Gastrocnemius medialis (tissue), 4 donors: ENCODE measurements at regions not wholly inside any gene's neighbourhood (a gene's known extent, or its start where the extent isn't known, plus 50 kb on each side); places are given as distances from the start of the nearest gene placed in this dataset.

Experiments
- ATAC-seq, 2 donors: fragments of 150-250 bp; one replicate each; pipeline ENCODE4 v1.9.1; 2016
- DNase-seq, 2 donors: peaks; one replicate each; pipeline ENCODE4 v3.0.0-alpha.2; 2019
- H3K27ac ChIP-seq, 4 donors: fragments of 200-600 bp; sonication (generic); 1 replicate in 1 of 4; 2 replicates in 3 of 4; pipeline ENCODE4 v1.5.1; 2016 to 2018; ENCODE audit warnings: mild to moderate bottlenecking in 2 of 4, moderate library complexity in 1 of 4
- H3K27me3 ChIP-seq, 3 donors: fragments of 200-600 bp; sonication (generic) in 2 of 3; 1 replicate in 1 of 3; 2 replicates in 2 of 3; pipeline versions ENCODE4 v1.5.1 to v1.6.0; 2016 to 2019; ENCODE audit warnings: mild to moderate bottlenecking in 1 of 3, moderate library complexity in 1 of 3
- H3K36me3 ChIP-seq, 2 donors: fragments of 200-600 bp; sonication (generic) in 1 of 2; one replicate each; pipeline ENCODE4 v1.5.1; 2017 to 2018
- H3K4me1 ChIP-seq, 2 donors: fragments of 200-600 bp; sonication (generic) in 1 of 2; one replicate each; pipeline ENCODE4 v1.5.1; 2016 to 2017; ENCODE audit warnings: mild to moderate bottlenecking in 2 of 2
- H3K4me3 ChIP-seq, 4 donors: fragments of 200-600 bp; sonication (generic) in 3 of 4; 1 replicate in 1 of 4; 2 replicates in 3 of 4; pipeline ENCODE4 v1.5.1; 2016 to 2019; ENCODE audit warnings: mild to moderate bottlenecking in 2 of 4
- H3K9me3 ChIP-seq, 3 donors: fragments of 200-600 bp; sonication (generic) in 2 of 3; 1 replicate in 1 of 3; 2 replicates in 2 of 3; pipeline ENCODE4 v1.5.1; 2016 to 2019
- POLR2A ChIP-seq, 2 donors: fragments of 450-650 bp; IDR thresholded peaks; one replicate each; pipeline ENCODE4 v1.6.1; 2017; ENCODE audit warnings: antibody characterized with exemption in 2 of 2, mild to moderate bottlenecking in 2 of 2, moderate library complexity in 2 of 2
- in situ Hi-C, 4 donors: fragments of 200-750 bp; cut with MboI; loops; one replicate each; pipeline versions ENCODE4 v1.15.0 to v1.8.0; 2017; ENCODE audit warnings: low sequenced_read_pairs in 4 of 4
- intact Hi-C: fragments of 100-400 bp; cut with DNase I; formaldehyde crosslinking; loops from one replicate; pipeline ENCODE4 v1.15.1; 2023; ENCODE audit warnings: low total_unique reads
- TF ChIP-seq, protein P1 (sequence below), 5 experiments: fragments of 450-650 bp in 3 of 5; fragments of 200-600 bp in 2 of 5; sonication (generic) in 2 of 5; IDR thresholded peaks in 4 of 5; conservative IDR thresholded peaks in 1 of 5; 1 replicate in 4 of 5; 2 replicates in 1 of 5; pipeline ENCODE4 v1.5.1; 2016 to 2019; ENCODE audit warnings: antibody characterized with exemption in 5 of 5, mild to moderate bottlenecking in 3 of 5, moderate library complexity in 3 of 5

DNA sequence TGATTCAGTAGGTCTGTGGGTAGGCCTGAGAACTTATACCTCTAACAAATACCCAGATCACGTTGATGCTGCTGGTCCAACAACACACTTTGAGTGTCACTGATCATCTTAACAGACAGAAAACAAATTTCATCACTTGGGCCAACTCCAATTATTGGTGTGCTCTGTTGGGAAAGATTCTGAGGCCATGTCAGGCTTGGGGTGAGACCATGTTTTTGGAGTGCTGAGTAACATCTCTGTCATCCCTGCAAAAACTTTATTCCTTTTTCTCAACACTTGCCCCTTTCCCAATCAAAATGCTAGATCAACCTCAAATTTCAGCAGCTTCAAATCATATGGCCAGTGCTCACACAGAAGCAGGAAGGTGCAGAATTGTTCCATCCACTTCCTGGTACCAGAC is 108.8 kb upstream of the TENT5A start:
- TF ChIP-seq, protein P1, sequence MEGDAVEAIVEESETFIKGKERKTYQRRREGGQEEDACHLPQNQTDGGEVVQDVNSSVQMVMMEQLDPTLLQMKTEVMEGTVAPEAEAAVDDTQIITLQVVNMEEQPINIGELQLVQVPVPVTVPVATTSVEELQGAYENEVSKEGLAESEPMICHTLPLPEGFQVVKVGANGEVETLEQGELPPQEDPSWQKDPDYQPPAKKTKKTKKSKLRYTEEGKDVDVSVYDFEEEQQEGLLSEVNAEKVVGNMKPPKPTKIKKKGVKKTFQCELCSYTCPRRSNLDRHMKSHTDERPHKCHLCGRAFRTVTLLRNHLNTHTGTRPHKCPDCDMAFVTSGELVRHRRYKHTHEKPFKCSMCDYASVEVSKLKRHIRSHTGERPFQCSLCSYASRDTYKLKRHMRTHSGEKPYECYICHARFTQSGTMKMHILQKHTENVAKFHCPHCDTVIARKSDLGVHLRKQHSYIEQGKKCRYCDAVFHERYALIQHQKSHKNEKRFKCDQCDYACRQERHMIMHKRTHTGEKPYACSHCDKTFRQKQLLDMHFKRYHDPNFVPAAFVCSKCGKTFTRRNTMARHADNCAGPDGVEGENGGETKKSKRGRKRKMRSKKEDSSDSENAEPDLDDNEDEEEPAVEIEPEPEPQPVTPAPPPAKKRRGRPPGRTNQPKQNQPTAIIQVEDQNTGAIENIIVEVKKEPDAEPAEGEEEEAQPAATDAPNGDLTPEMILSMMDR (IDR thresholded peaks at IDR 0.05 in 4 of 5, conservative IDR thresholded peaks at IDR 0.05 in 1 of 5): no peak
- no peak for TF ChIP-seq POLR2A (IDR thresholded peaks at IDR 0.05)
- Histone ChIP-seq H3K27ac (no peak overlapping the region), H3K4me3 (no peak overlapping the region), H3K9me3 (no peaks in the 10 kb centered on the region), H3K36me3 (no peaks in the 10 kb centered on the region), H3K27me3 (no peaks in the 10 kb centered on the region), H3K4me1 (no peaks in the 10 kb centered on the region)
- DNase-seq (no peak), ATAC-seq (no peak)
- in situ Hi-C loops (no loop called here), intact Hi-C loops (no loop called here)

DNA sequence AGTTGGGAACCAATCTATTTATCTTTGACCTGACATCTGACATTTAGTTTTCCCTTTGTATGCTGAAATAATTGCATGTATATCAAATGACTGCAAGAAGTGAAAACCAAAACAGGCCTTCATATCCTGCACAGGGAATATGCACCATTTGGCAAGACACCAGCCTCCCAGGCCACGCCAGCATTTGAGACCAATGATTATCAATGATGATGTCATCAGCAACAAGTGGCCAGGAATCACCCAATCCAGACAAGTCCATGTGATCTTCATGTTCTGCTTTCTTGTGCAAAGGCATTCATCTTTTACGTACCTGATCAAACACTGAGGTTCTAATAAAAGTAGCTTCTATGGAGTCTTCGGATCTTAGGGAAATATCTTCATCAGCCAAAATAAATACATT is 107.4 kb upstream of the TENT5A start:
- no peak overlapping the region for H3K27ac ChIP-seq
- no peak for ATAC-seq
- no peaks in the 10 kb centered on the region for H3K4me1 ChIP-seq
- H3K27me3 ChIP-seq: no peaks in the 10 kb centered on the region
- no peaks in the 10 kb centered on the region for H3K36me3 ChIP-seq
- H3K9me3 ChIP-seq: no peaks in the 10 kb centered on the region
- in situ Hi-C loops (no loop called here), intact Hi-C loops (no loop called here)
- no peak for DNase-seq
- TF ChIP-seq, protein P1 (IDR thresholded peaks at IDR 0.05 in 4 of 5, conservative IDR thresholded peaks at IDR 0.05 in 1 of 5): no peak
- TF ChIP-seq POLR2A (IDR thresholded peaks at IDR 0.05): no peak
- no peak overlapping the region for H3K4me3 ChIP-seq

DNA sequence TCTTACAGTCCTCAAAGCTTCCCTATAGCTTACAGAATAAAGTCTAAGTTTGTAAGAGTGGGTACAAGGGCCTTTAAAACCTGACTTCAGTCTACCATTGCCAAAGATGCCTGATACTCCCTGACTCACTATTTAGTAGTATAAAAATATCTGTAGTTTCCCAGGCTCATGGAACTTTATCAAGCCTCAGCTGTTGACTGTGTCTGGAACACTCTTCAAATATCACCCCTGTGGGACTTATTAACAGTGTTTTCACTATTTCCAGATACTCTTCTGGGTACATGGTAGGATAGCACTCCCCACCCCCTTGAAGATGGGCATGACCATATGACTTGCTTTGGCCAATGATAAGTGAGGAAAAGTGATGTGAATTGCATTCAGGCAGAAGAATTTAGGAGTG is 105.3 kb upstream of the TENT5A start:
- H3K27me3 ChIP-seq: no peaks in the 10 kb centered on the region
- H3K36me3 ChIP-seq: no peaks in the 10 kb centered on the region
- intact Hi-C loops: no loop called here
- no peaks in the 10 kb centered on the region for H3K4me1 ChIP-seq
- TF ChIP-seq, protein P1 (IDR thresholded peaks at IDR 0.05 in 4 of 5, conservative IDR thresholded peaks at IDR 0.05 in 1 of 5): no peak
- TF ChIP-seq POLR2A (IDR thresholded peaks at IDR 0.05): no peak
- H3K4me3 ChIP-seq: no peak overlapping the region
- no peak for DNase-seq
- no peak overlapping the region for H3K27ac ChIP-seq
- no peak for ATAC-seq
- H3K9me3 ChIP-seq: no peaks in the 10 kb centered on the region
- in situ Hi-C loops: no loop called here

DNA sequence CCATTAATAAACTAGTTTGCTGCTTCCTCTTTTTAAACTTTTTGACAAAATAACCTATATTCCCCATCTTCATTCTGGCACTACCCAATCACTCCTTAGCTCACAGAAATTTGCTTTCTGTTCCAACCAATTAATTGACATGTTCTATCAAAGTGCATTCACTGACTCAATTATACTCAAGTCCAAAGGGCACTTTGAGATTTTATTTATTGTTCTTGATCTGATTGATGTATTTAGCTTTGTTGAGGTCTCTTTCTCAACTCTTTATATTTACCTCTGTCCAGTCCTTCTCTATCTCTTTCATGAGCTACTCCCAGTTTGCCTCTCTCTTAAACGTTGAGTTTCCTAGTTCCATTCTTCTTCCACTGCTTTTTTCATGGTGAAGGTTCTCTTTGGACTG is 104.4 kb upstream of the TENT5A start:
- Histone ChIP-seq H3K9me3 (no peaks in the 10 kb centered on the region), H3K27ac (no peak overlapping the region), H3K4me3 (no peak overlapping the region), H3K4me1 (no peaks in the 10 kb centered on the region), H3K27me3 (no peaks in the 10 kb centered on the region), H3K36me3 (no peaks in the 10 kb centered on the region)
- TF ChIP-seq, protein P1 (IDR thresholded peaks at IDR 0.05 in 4 of 5, conservative IDR thresholded peaks at IDR 0.05 in 1 of 5): no peak
- no peak for TF ChIP-seq POLR2A (IDR thresholded peaks at IDR 0.05)
- in situ Hi-C loops: no loop called here
- DNase-seq (no peak), ATAC-seq (no peak)
- intact Hi-C loops: no loop called here

DNA sequence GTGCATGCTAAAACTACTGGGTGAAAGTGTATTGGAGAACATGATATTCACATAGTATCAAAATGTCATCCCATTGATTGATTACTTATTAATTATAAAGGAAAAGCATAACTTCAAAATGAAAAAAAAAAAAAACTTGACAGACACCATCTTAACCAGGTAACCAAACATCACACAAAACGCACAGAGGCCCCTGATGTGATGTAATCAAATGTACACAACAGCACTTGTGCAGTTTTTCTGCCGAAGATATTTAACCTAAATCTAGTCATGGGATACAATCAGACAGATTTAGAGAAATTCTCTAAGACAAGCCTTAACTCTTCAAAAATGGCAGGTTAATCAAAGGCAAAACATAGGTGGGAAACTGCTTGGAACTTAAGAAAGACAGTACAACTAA is 102.0 kb upstream of the TENT5A start:
- intact Hi-C loops: no loop called here
- ATAC-seq (no peak), DNase-seq (no peak)
- no peaks in the 10 kb centered on the region for H3K36me3 ChIP-seq
- no peaks in the 10 kb centered on the region for H3K4me1 ChIP-seq
- in situ Hi-C loops: no loop called here
- no peaks in the 10 kb centered on the region for H3K9me3 ChIP-seq
- no peak overlapping the region for H3K27ac ChIP-seq
- H3K27me3 ChIP-seq: no peaks in the 10 kb centered on the region
- no peak for TF ChIP-seq POLR2A (IDR thresholded peaks at IDR 0.05)
- TF ChIP-seq, protein P1 (IDR thresholded peaks at IDR 0.05 in 4 of 5, conservative IDR thresholded peaks at IDR 0.05 in 1 of 5): no peak
- H3K4me3 ChIP-seq: no peak overlapping the region
